ENCODE measurements at regions not wholly inside any gene's neighbourhood (a gene's known extent, or its start where the extent isn't known, plus 50 kb on each side); places are given as distances from the start of the nearest gene placed in this dataset.
"Not testable (repeated sequence)": the region's sequence is repeated elsewhere in the genome, so short reads cannot be mapped to it uniquely, and the experiment has no call there.

DNA sequence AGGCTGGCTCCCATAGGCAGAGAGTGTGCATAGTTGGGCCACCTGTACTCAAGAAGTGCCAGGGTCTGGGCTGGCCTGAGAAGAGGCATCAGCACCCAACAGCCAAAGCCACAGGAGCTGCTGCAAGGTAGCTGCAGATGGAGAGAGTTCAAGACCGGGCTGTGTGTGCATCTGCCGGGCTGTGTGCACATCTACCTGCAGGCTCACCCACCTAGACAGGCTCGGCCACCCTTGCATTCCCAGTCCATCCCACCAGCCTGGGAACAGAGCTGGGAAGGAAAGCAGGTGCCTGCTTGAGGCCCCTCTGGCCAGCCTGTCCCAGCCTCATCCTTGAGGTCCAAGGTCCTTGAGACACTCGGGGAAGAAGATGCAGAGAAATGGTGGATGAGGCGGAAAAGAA lies 194.4 kb upstream of the AJAP1 start:
- DNase-seq: no peak

GRCh38 chr1:4460651-4461050 lies 193.8 kb upstream of the AJAP1 start:
- no peak for DNase-seq

DNA sequence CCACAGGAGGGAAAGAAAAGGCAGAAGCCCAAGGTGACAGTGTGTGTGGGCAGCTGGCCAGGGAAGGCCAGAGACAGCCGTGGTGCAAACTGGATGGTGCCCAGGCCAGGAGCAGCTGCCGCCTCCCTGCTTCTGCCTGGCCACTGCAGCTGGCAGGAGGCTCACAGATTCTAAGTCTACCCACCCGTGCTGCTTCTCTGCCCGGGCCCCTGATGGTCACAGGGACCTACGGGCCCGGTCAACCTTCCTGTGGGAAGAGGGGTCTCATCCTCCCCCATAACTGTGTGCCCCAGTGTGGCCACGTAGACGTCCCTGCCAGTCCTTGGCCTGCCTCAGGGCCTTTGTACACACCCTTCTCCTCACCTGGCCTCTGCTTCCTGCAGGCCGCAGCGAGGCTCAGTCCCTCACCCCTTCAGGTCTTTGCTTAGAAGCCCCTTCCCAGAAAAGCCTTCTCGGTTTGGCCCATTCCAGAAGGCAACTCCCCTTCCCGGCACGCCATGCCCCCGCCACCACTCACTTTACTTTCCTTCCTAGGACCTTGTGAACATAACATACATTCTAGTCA lies 192.6 kb upstream of the AJAP1 start:
- no peak for DNase-seq

DNA sequence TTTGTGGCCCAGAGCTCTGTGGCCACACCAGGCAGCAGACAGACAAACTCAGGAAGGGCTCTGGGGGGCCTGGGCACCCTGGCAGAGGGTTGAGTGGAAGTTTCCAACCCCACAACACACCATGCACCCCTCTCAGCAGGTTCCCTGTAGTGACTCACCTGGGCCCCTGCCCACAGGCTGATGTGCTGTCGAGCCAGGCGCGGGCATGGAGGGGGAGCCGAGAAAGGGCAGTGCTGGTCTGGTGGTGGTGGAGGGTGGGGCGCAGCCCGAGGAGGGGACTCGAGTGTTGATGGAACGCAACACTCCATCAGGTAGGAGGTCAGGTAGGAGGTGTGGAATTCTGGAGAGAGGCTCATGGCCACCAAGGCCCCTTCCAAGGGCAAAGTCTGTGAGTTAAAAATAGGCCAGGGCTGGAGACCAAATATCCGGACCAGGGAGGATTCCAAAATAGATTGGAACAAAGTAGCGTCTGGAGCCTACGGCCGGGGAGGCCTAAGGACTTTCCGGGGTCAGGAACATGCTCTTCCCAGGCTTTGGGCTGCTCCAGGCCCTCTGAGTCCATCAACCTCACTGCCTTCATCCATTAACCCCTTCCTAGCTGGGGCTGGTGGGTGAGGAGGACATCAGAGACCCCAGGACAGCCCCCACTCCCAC lies 191.5 kb upstream of the AJAP1 start:
- DNase-seq: no peak

DNA sequence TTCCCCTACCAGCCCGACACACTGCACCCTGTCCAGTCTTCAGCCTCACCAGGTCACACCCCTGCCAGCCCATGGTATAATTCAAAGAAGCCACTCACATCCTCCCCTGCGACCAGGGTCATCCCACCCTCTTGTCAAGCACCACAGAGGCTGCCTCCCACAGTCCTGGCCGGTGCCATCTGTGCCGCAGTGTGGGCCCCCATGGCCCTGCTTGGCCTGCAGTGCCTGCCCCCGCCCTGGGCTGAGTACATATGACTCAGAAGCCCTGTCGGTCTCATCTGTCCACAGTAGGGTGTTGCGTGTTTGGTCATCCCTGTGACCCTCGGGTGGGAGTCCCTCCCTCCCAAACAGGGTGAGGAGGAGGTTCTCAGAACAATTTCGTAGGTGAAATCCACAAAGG lies 190.8 kb upstream of the AJAP1 start:
- no peak for DNase-seq

- no peak for DNase-seq
Observed at GRCh38 chr1:4464478-4464877, 189.9 kb upstream of the AJAP1 start.

DNA sequence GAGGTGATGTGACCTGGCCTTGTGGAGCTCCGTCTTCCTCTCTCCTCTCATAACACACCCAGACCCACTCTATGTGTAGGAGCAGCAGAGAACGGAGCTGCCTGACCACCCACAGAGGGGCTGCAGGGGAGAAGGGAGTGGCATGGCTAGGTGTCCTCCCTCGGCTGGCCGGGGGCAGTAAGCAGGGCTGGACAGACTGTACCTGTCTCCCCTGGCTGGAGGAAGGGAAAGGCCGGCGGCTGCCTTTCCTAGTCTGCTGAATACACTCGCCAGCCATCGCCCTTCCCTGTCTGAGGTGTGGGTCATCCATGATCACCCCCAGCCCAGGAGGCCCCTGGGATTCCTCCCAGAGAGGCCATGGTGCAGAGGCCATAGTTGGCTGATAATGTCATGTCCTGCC lies 187.2 kb upstream of the AJAP1 start:
- DNase-seq: no peak

DNA sequence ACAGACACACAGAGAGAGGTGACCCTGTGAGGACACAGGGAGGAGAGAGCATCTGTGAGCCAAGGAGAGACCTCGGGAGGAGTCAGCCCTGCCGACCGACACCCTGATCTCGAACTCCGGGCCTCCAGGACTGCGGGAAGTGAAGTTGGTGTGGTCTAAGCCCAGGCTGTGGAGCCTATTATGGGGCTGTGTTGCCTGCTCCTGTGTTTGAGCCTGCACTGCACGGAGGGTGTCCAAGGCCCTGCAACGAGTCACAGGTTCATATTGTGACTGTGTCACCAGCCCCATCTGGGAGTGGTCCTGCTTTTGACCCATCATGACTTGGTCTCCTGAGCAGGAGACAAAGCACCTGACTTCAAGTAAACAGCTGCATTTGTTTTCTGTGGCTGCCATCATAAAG lies 186.0 kb upstream of the AJAP1 start:
- no peak for DNase-seq

GRCh38 chr1:4468804-4469514 lies 185.4 kb upstream of the AJAP1 start:
- no peak for DNase-seq

- DNase-seq: no peak
Observed at GRCh38 chr1:4476394-4476793, 178.0 kb upstream of the AJAP1 start.

DNA sequence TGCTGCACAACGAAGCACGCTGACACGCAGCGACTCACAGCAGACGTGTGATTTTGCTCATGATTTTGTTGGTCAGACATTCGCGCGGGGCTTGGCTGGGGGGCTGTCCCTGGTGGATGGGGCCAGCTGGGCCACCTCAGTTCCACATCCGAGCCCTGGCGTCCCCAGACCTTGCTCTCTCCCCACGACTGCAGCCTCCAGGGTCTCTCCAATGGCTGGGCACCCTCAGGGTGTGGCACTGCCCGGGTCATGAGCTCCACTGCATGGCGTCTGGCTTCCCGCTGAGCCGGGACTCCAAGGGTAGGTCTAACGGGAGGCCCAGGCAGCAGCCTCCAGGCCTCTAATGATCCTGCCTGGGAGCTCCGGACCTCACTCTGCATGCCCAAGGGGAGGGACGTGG lies 173.0 kb upstream of the AJAP1 start:
- no peak for DNase-seq

DNA sequence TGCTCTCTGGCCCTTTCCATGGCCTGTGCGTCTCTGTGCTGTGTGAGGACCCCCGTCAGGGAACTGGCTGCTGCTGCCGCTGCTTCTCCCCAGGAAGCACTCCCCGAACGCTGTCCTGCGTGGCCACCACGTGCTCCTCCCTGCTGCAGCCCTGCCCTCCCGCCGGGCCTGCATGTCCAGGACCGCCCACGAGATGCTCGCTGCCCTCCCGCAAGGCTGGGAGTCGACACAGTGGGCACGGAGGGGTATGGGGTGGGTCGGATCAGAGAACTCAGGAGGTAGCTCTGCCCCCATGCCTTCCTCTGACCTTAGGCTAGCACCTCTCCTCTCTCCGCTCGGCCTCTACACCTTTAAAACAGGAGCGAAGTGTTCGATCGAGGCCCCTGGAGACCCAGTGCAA lies 171.9 kb upstream of the AJAP1 start:
- DNase-seq: no peak

DNA sequence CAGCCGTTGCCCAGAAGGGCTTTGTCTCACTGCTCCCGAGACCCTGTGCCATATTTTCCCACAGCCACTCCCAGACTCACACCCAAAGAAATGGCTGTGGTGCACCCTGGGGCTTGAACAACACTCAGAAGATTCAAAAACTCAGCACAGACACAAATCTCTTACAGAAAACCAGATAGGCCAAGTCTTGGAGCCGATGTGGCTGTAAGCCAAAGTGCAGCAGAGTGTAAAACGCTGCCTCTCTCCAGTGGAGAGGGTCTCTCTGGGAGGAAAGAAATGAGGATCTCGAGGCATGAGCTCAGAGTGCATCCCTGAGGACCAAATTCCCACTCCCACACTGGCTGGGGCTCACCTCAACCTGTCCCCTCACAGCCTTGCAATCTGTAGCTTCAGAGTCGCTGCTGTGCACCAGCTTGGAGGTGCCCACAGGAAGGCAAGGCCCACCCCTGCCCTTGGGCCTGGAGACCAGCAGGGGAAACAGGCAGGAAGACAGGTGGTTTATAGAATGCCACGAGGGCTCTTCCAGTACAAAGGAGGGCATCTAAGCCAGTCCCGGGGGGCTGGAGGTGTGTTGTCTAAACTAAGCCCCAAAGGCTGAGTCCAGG lies 171.3 kb upstream of the AJAP1 start:
- DNase-seq: peak; percentile 5

DNA sequence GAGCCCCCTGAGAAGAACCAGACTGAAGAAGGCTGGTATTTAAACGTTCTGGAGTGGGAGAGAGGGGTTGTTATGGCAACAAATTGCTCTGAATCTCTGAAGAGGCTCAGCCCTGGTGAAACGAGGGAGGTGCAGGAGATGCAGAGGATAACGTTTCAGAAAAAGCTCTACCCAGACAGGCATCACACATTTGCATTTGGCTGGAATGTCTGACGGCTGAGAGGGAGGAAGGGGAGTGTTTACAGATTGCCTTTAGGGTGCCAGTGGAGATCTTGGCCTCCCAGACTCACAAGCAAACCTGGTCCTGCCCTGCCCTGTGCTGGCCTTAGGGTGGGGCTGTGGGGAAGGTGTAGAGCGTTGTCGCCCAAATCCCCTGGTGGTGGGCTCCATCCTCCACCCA lies 169.0 kb upstream of the AJAP1 start:
- no peak for DNase-seq

DNA sequence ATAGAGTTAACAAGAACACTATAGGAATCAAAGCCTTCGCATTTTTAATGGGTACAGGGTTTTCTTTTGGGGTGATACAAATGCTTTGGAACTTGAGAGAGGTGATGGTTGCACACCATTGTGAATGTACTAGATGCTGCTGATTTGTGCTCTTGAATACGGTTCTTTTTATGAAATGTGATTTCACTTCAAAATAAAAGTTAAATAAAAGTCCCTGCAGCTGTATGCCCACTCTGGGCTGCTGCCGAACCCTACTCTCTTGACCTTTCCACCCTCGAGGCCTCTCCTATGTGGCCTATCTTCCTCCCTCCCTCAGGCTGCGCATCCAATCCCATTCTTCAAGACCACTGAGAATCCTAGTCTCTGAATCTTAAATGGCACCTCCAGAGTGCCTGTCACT lies 168.5 kb upstream of the AJAP1 start:
- DNase-seq: no peak

GRCh38 chr1:4486408-4487120 lies 167.8 kb upstream of the AJAP1 start:
- no peak for DNase-seq

GRCh38 chr1:4488018-4488417 lies 166.4 kb upstream of the AJAP1 start:
- DNase-seq: no peak

GRCh38 chr1:4489486-4489885 lies 164.9 kb upstream of the AJAP1 start:
- DNase-seq: no peak

DNA sequence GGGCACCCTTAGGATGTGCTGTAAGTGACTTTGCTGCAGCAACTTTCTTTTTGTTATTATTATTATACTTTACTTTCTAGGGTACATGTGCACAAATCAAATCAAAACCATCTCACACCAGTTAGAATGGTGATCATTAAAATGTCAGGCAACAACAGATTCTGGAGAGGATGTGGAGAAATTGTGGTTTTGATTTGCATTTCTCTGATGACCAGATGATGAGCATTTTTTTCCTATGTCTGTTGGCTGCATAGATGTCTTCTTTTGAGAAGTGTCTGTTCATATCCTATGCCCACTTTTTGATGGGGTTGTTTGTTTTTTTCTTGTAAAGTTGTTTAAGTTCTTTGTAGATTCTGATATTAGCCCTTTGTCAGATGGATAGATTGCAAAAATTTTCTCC lies 164.4 kb upstream of the AJAP1 start:
- DNase-seq: not testable (repeated sequence)

DNA sequence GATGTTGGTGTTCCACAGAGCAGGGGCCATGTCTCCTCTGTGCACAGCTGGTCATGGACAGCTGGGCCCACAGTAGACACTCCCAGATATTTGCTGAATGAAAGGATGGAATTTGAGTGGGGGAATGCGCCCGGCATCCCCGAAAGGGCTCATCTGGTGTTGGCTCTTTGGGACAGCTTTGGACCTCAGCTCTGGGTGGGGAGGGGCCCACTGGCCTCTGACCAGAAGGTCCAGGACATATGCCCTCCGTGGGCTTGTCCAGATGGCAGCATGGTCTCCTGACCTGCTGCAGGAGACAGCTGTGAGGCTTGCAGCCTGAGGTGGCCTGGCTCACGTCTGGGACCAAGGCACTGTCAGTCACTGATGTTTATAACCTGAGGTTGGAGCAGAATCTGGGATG lies 160.4 kb upstream of the AJAP1 start:
- no peak for DNase-seq

- DNase-seq: no peak
Observed at GRCh38 chr1:4494558-4494957, 159.9 kb upstream of the AJAP1 start.

GRCh38 chr1:4495809-4496208 lies 158.6 kb upstream of the AJAP1 start:
- DNase-seq: no peak

GRCh38 chr1:4500441-4500840 lies 154.0 kb upstream of the AJAP1 start:
- DNase-seq: no peak

- DNase-seq: no peak
Observed at GRCh38 chr1:4506591-4506990, 147.8 kb upstream of the AJAP1 start.

All from NCI-H1694 treated with DMSO at 0.1 percent for 48 hours (cell line).